GM23248 (cell line): ENCODE measurements at regions not wholly inside any gene's neighbourhood (a gene's known extent, or its start where the extent isn't known, plus 50 kb on each side); places are given as distances from the start of the nearest gene placed in this dataset.

Experiments used
- EZH2 ChIP-seq: fragments of 200-600 bp; sonication (generic); IDR thresholded peaks from 2 replicates; pipeline ENCODE4 v1.6.1; 2018; ENCODE audit warnings: antibody characterized with exemption, mild to moderate bottlenecking; ENCODE audit not compliant: insufficient read depth, poor library complexity, severe bottlenecking
- EZH2phosphoT487 ChIP-seq: fragments of 200-600 bp; sonication (generic); IDR thresholded peaks from 2 replicates; pipeline ENCODE4 v1.6.1; 2018; ENCODE audit warnings: antibody characterized with exemption, moderate library complexity, mild to moderate bottlenecking, low read depth; ENCODE audit not compliant: insufficient read depth

GRCh38 chr2:142299021-142299420, 168.2 kb upstream of the LRP1B start:
- TF ChIP-seq EZH2, result no peak
- no peak for TF ChIP-seq EZH2phosphoT487
